Vagina (tissue), 2 donors: ENCODE measurements at regions not wholly inside any gene's neighbourhood (a gene's known extent, or its start where the extent isn't known, plus 50 kb on each side); places are given as distances from the start of the nearest gene placed in this dataset.

Experiments used
- POLR2A ChIP-seq, 2 donors: fragments of 450-650 bp; IDR thresholded peaks; one replicate each; pipeline ENCODE4 v1.6.1; 2017; ENCODE audit warnings: antibody characterized with exemption in 2 of 2, mild to moderate bottlenecking in 2 of 2, moderate library complexity in 2 of 2
- TF ChIP-seq, protein P1 (sequence below), 3 experiments: fragments of 450-650 bp in 2 of 3; fragments of 200-600 bp in 1 of 3; sonication (generic) in 1 of 3; IDR thresholded peaks; one replicate each; pipeline ENCODE4 v1.5.1; 2017 to 2019; ENCODE audit warnings: antibody characterized with exemption in 3 of 3, mild to moderate bottlenecking in 2 of 3, moderate library complexity in 2 of 3

- TF ChIP-seq POLR2A (IDR thresholded peaks at IDR 0.05) = no peak
- TF ChIP-seq, protein P1, sequence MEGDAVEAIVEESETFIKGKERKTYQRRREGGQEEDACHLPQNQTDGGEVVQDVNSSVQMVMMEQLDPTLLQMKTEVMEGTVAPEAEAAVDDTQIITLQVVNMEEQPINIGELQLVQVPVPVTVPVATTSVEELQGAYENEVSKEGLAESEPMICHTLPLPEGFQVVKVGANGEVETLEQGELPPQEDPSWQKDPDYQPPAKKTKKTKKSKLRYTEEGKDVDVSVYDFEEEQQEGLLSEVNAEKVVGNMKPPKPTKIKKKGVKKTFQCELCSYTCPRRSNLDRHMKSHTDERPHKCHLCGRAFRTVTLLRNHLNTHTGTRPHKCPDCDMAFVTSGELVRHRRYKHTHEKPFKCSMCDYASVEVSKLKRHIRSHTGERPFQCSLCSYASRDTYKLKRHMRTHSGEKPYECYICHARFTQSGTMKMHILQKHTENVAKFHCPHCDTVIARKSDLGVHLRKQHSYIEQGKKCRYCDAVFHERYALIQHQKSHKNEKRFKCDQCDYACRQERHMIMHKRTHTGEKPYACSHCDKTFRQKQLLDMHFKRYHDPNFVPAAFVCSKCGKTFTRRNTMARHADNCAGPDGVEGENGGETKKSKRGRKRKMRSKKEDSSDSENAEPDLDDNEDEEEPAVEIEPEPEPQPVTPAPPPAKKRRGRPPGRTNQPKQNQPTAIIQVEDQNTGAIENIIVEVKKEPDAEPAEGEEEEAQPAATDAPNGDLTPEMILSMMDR (IDR thresholded peaks at IDR 0.05) = no peak
Observed at GRCh38 chr6:169997930-169998218, 246.5 kb downstream of the ERMARD start.
